Thyroid gland (tissue), 4 donors: ENCODE measurements at regions not wholly inside any gene's neighbourhood (a gene's known extent, or its start where the extent isn't known, plus 50 kb on each side); places are given as distances from the start of the nearest gene placed in this dataset.

ENCODE experiments used
- CTCF ChIP-seq, 6 experiments: fragments of 200-600 bp in 3 of 6; fragments of 450-650 bp in 3 of 6; sonication (generic) in 3 of 6; IDR thresholded peaks; one replicate each; pipeline ENCODE4 v1.5.1; 2016 to 2019; ENCODE audit warnings: antibody characterized with exemption in 6 of 6, mild to moderate bottlenecking in 2 of 6, inconsistent platforms in 1 of 6, moderate library complexity in 1 of 6
- POLR2A ChIP-seq, 2 donors: fragments of 450-650 bp; IDR thresholded peaks; one replicate each; pipeline ENCODE4 v1.6.1; 2017; ENCODE audit warnings: antibody characterized with exemption in 2 of 2, mild to moderate bottlenecking in 2 of 2, moderate library complexity in 1 of 2

GRCh38 chrX:3476973-3477372 is 130.5 kb upstream of the MXRA5 start:
- TF ChIP-seq CTCF (IDR thresholded peaks at IDR 0.05), result no peak
- TF ChIP-seq POLR2A (IDR thresholded peaks at IDR 0.05), result no peak
